AG08396 (cell line): ENCODE measurements at regions not wholly inside any gene's neighbourhood (a gene's known extent, or its start where the extent isn't known, plus 50 kb on each side); places are given as distances from the start of the nearest gene placed in this dataset.
A peak's percentile ranks its signal among the peaks of the same experiment; 100 is the strongest.
"Not testable (repeated sequence)": the region's sequence is repeated elsewhere in the genome, so short reads cannot be mapped to it uniquely, and the experiment has no call there.

Experiments used
- DNase-seq: peaks from one replicate; pipeline ENCODE4 v3.0.0; 2012; ENCODE audit warnings: low spot score, mixed read lengths

- no peak for DNase-seq
Measured at GRCh38 chr11:109046284-109046992, 375.6 kb upstream of the C11orf87 start.

GRCh38 chr11:109048098-109048497 lies 373.9 kb upstream of the C11orf87 start:
- no peak for DNase-seq

- no peak for DNase-seq
Measured at GRCh38 chr11:109051200-109051599, 370.8 kb upstream of the C11orf87 start.

GRCh38 chr11:109059402-109059801 lies 362.6 kb upstream of the C11orf87 start:
- no peak for DNase-seq

GRCh38 chr11:109061394-109061793 lies 360.6 kb upstream of the C11orf87 start:
- DNase-seq = no peak

- no peak for DNase-seq
Measured at GRCh38 chr11:109062445-109062844, 359.5 kb upstream of the C11orf87 start.

- no peak for DNase-seq
Measured at GRCh38 chr11:109062871-109063270, 359.1 kb upstream of the C11orf87 start.

- DNase-seq = not testable (repeated sequence)
Measured at GRCh38 chr11:109064618-109065311, 357.2 kb upstream of the C11orf87 start.

- DNase-seq = no peak
Measured at GRCh38 chr11:109071262-109071661, 350.7 kb upstream of the C11orf87 start.

GRCh38 chr11:109071712-109072524 lies 350.1 kb upstream of the C11orf87 start:
- DNase-seq = no peak

- no peak for DNase-seq
Measured at GRCh38 chr11:109073032-109073822, 348.8 kb upstream of the C11orf87 start.

GRCh38 chr11:109075976-109076375 lies 346.0 kb upstream of the C11orf87 start:
- DNase-seq = no peak

- no peak for DNase-seq
Measured at GRCh38 chr11:109076870-109077269, 345.1 kb upstream of the C11orf87 start.

GRCh38 chr11:109077291-109077920 lies 344.6 kb upstream of the C11orf87 start:
- no peak for DNase-seq

- DNase-seq = peak; percentile 52
Measured at GRCh38 chr11:109085708-109086373, 336.1 kb upstream of the C11orf87 start.

- no peak for DNase-seq
Measured at GRCh38 chr11:109086931-109087330, 335.1 kb upstream of the C11orf87 start.

GRCh38 chr11:109088086-109088485 lies 333.9 kb upstream of the C11orf87 start:
- no peak for DNase-seq

- no peak for DNase-seq
Measured at GRCh38 chr11:109089144-109089543, 332.8 kb upstream of the C11orf87 start.

- DNase-seq = no peak
Measured at GRCh38 chr11:109093354-109093753, 328.6 kb upstream of the C11orf87 start.

GRCh38 chr11:109096266-109096665 lies 325.7 kb upstream of the C11orf87 start:
- no peak for DNase-seq
